ENCODE measurements at regions not wholly inside any gene's neighbourhood (a gene's known extent, or its start where the extent isn't known, plus 50 kb on each side); places are given as distances from the start of the nearest gene placed in this dataset.
"Not testable (repeated sequence)": the region's sequence is repeated elsewhere in the genome, so short reads cannot be mapped to it uniquely, and the experiment has no call there.

DNA sequence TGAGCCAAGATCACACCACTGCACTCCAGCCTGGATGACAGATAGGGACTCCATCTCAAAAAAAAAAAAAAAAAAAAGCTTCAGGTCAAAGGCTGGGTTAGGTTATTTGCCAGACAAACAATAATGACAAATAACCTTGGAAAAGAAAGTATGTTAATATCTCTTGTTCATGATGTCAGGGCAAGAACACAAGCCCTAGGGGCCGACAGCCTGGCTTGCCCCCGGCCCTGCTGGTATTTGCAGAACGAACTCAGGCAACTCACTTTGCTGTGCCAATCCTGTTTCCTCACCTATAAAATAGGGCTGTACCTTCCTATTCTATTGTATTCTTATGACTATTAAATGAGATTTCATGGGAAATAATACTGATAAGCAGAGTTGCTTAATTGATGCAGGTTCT, 75.4 kb upstream of the CDC42EP3 start:
- DNase-seq (ENCODE audit: low spot score): no peak
- intact Hi-C loops (cut with micrococcal nuclease; ENCODE audit: unreplicated experiment): no loop called here
- no peaks in the 10 kb centered on the region for H3K9me3 ChIP-seq (ENCODE audit: low read depth, low read length, poor library complexity, severe bottlenecking)
- H3K4me3 ChIP-seq (ENCODE audit: low read depth, low read length, poor library complexity, severe bottlenecking): no peak overlapping the region
- BruUV-seq (replicated peaks): no TSS peak
- ChIA-PET CTCF (no interaction called here), POLR2A (ENCODE audit: low non-redundant PET) (no interaction called here)
- no peak overlapping the region for H3K27ac ChIP-seq (ENCODE audit: low read depth, low read length, poor library complexity, severe bottlenecking)
- H3K27me3 ChIP-seq (replicated peaks; ENCODE audit: insufficient read depth, low read depth, low read length, poor library complexity): no peaks in the 10 kb centered on the region
- no peaks in the 10 kb centered on the region for H3K4me1 ChIP-seq (ENCODE audit: insufficient read depth, low read length, poor library complexity, severe bottlenecking)
- H3K36me3 ChIP-seq (ENCODE audit: insufficient read depth, low read length, poor library complexity, severe bottlenecking): no peaks in the 10 kb centered on the region
- TF ChIP-seq EZH2 (IDR thresholded peaks at IDR 0.05; ENCODE audit: borderline replicate concordance, low read depth, low read length, poor library complexity, severe bottlenecking): no peak
- TF ChIP-seq, protein P1, sequence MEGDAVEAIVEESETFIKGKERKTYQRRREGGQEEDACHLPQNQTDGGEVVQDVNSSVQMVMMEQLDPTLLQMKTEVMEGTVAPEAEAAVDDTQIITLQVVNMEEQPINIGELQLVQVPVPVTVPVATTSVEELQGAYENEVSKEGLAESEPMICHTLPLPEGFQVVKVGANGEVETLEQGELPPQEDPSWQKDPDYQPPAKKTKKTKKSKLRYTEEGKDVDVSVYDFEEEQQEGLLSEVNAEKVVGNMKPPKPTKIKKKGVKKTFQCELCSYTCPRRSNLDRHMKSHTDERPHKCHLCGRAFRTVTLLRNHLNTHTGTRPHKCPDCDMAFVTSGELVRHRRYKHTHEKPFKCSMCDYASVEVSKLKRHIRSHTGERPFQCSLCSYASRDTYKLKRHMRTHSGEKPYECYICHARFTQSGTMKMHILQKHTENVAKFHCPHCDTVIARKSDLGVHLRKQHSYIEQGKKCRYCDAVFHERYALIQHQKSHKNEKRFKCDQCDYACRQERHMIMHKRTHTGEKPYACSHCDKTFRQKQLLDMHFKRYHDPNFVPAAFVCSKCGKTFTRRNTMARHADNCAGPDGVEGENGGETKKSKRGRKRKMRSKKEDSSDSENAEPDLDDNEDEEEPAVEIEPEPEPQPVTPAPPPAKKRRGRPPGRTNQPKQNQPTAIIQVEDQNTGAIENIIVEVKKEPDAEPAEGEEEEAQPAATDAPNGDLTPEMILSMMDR (conservative IDR thresholded peaks at IDR 0.05; ENCODE audit: low read depth, low read length): no peak

DNA sequence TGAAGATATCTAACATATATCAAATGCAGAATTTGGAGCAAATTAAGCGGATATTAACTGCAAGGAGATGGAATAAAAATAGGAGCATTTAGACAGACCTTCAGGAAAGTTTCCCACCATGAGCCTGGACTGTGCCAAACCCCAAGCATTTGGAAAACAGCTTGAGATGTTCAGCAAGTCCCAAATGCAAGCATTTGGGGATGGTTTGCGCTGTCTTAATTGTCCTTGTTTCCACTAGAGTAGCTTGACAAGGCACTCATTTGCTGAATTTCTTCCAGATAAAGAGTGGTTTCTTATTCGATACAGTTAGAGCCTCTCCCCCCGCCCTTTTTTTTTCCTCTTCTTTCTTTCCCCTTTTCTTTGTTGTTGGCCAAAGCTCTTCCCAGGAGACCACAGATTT, 77.1 kb upstream of the CDC42EP3 start:
- BruUV-seq (replicated peaks): no TSS peak
- no peak overlapping the region for H3K27ac ChIP-seq (ENCODE audit: low read depth, low read length, poor library complexity, severe bottlenecking)
- no peaks in the 10 kb centered on the region for H3K4me1 ChIP-seq (ENCODE audit: insufficient read depth, low read length, poor library complexity, severe bottlenecking)
- ChIA-PET POLR2A (ENCODE audit: low non-redundant PET) (no interaction called here), CTCF (no interaction called here)
- intact Hi-C loops (cut with micrococcal nuclease; ENCODE audit: unreplicated experiment): no loop called here
- no peaks in the 10 kb centered on the region for H3K27me3 ChIP-seq (replicated peaks; ENCODE audit: insufficient read depth, low read depth, low read length, poor library complexity)
- DNase-seq (ENCODE audit: low spot score): no peak
- no peak for TF ChIP-seq EZH2 (IDR thresholded peaks at IDR 0.05; ENCODE audit: borderline replicate concordance, low read depth, low read length, poor library complexity, severe bottlenecking)
- TF ChIP-seq, protein P1 (conservative IDR thresholded peaks at IDR 0.05; ENCODE audit: low read depth, low read length): no peak
- no peak overlapping the region for H3K4me3 ChIP-seq (ENCODE audit: low read depth, low read length, poor library complexity, severe bottlenecking)
- H3K36me3 ChIP-seq (ENCODE audit: insufficient read depth, low read length, poor library complexity, severe bottlenecking): no peaks in the 10 kb centered on the region
- H3K9me3 ChIP-seq (ENCODE audit: low read depth, low read length, poor library complexity, severe bottlenecking): no peaks in the 10 kb centered on the region

DNA sequence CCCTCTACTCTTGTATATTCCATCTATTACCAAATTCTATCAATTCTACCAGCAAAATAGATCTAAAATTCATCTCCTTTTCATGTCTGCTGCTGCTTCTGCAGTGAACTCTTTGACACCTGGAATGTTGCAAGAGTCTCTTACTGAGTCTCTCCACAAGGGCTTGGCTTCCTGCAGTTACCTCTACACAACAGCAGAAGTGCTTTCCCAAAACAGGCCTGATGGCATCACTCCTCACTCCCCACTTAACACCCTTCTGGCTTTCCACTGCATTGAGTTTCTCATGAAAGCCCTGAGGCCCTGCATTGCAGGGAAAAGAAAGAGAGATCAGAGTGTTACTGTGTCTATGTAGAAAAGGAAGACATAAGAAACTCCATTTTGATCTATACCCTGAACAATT, 78.8 kb upstream of the CDC42EP3 start:
- H3K9me3 ChIP-seq (ENCODE audit: low read depth, low read length, poor library complexity, severe bottlenecking); CTCF ChIA-PET; POLR2A ChIA-PET (ENCODE audit: low non-redundant PET); H3K4me3 ChIP-seq (ENCODE audit: low read depth, low read length, poor library complexity, severe bottlenecking); H3K36me3 ChIP-seq (ENCODE audit: insufficient read depth, low read length, poor library complexity, severe bottlenecking); DNase-seq (ENCODE audit: low spot score); BruUV-seq (replicated peaks); H3K27ac ChIP-seq (ENCODE audit: low read depth, low read length, poor library complexity, severe bottlenecking); intact Hi-C loops (cut with micrococcal nuclease; ENCODE audit: unreplicated experiment); H3K4me1 ChIP-seq (ENCODE audit: insufficient read depth, low read length, poor library complexity, severe bottlenecking); H3K27me3 ChIP-seq (replicated peaks; ENCODE audit: insufficient read depth, low read depth, low read length, poor library complexity): not testable (repeated sequence)

DNA sequence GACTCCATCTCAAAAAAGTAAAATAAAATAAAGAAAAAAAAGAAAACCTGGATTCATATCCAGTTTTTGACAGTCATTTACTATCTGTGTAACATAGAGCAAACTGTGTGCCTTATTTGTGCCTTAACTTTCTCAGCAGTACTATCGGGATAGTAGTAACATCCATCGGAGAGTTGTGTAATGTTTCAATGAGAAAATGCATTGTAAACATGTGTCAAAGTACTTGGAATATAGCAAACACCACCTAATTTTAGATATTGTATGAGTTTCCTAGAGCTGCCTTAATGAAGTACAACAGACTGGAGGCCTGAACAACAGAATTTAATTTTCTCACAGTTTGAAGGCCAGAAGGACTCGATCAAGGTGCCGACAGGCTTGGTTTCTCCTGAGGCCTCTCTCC, 81.3 kb upstream of the CDC42EP3 start:
- no peak for TF ChIP-seq EZH2 (IDR thresholded peaks at IDR 0.05; ENCODE audit: borderline replicate concordance, low read depth, low read length, poor library complexity, severe bottlenecking)
- TF ChIP-seq, protein P1 (conservative IDR thresholded peaks at IDR 0.05; ENCODE audit: low read depth, low read length): no peak
- no peaks in the 10 kb centered on the region for H3K36me3 ChIP-seq (ENCODE audit: insufficient read depth, low read length, poor library complexity, severe bottlenecking)
- H3K4me3 ChIP-seq (ENCODE audit: low read depth, low read length, poor library complexity, severe bottlenecking): no peak overlapping the region
- intact Hi-C loops (cut with micrococcal nuclease; ENCODE audit: unreplicated experiment): no loop called here
- ChIA-PET CTCF (no interaction called here), POLR2A (ENCODE audit: low non-redundant PET) (no interaction called here)
- DNase-seq (ENCODE audit: low spot score): no peak
- no peaks in the 10 kb centered on the region for H3K27me3 ChIP-seq (replicated peaks; ENCODE audit: insufficient read depth, low read depth, low read length, poor library complexity)
- no peak overlapping the region for H3K27ac ChIP-seq (ENCODE audit: low read depth, low read length, poor library complexity, severe bottlenecking)
- H3K4me1 ChIP-seq (ENCODE audit: insufficient read depth, low read length, poor library complexity, severe bottlenecking): no peaks in the 10 kb centered on the region
- no peaks in the 10 kb centered on the region for H3K9me3 ChIP-seq (ENCODE audit: low read depth, low read length, poor library complexity, severe bottlenecking)
- no TSS peak for BruUV-seq (replicated peaks)

All from A673 (cell line).